ENCODE measurements at regions not wholly inside any gene's neighbourhood (a gene's known extent, or its start where the extent isn't known, plus 50 kb on each side); places are given as distances from the start of the nearest gene placed in this dataset.

- no peak for TF ChIP-seq CTCF (conservative IDR thresholded peaks at IDR 0.05; ENCODE audit: low read depth, low read length)
- H3K79me2 ChIP-seq (ENCODE audit: insufficient read depth, low read depth) = no peaks in the 10 kb centered on the region
- H3K27me3 ChIP-seq (ENCODE audit: insufficient read depth, low read depth) = no peaks in the 10 kb centered on the region
Observed at GRCh38 chr3:24780991-24781390, 286.3 kb upstream of the THRB start.

GRCh38 chr3:24781454-24781853 is 286.8 kb upstream of the THRB start:
- Histone ChIP-seq H3K4me2 (no peak overlapping the region), H2AFZ (ENCODE audit: low read depth) (no peak overlapping the region), H3K9ac (no peak overlapping the region), H3K4me1 (ENCODE audit: low read depth, poor library complexity, severe bottlenecking) (no peaks in the 10 kb centered on the region), H3K27ac (no peak overlapping the region), H3K4me3 (IDR thresholded peaks at IDR 0.05; ENCODE audit: insufficient read depth, low read depth, low read length) (no peak overlapping the region), H4K20me1 (ENCODE audit: insufficient read depth) (no peaks in the 10 kb centered on the region), H3K36me3 (ENCODE audit: insufficient read depth) (no peaks in the 10 kb centered on the region), H3K27me3 (ENCODE audit: insufficient read depth, low read depth) (no peaks in the 10 kb centered on the region), H3K79me2 (ENCODE audit: insufficient read depth, low read depth) (no peaks in the 10 kb centered on the region)
- TF ChIP-seq CTCF (conservative IDR thresholded peaks at IDR 0.05; ENCODE audit: low read depth, low read length) = no peak

More at GRCh38 chr3:24780991-24781390, 286.3 kb upstream of the THRB start:
- no peak overlapping the region for H3K4me2 ChIP-seq
- H3K4me1 ChIP-seq (ENCODE audit: low read depth, poor library complexity, severe bottlenecking) = no peaks in the 10 kb centered on the region
- no peaks in the 10 kb centered on the region for H4K20me1 ChIP-seq (ENCODE audit: insufficient read depth)
- H3K27ac ChIP-seq = no peak overlapping the region
- H2AFZ ChIP-seq (ENCODE audit: low read depth) = no peak overlapping the region
- no peak overlapping the region for H3K4me3 ChIP-seq (IDR thresholded peaks at IDR 0.05; ENCODE audit: insufficient read depth, low read depth, low read length)
- H3K9ac ChIP-seq = no peak overlapping the region
- H3K36me3 ChIP-seq (ENCODE audit: insufficient read depth) = no peaks in the 10 kb centered on the region

GRCh38 chr3:24793896-24794295 is 299.2 kb upstream of the THRB start:
- TF ChIP-seq CTCF (conservative IDR thresholded peaks at IDR 0.05; ENCODE audit: low read depth, low read length) = no peak
- Histone ChIP-seq H3K4me1 (ENCODE audit: low read depth, poor library complexity, severe bottlenecking) (no peaks in the 10 kb centered on the region), H3K27me3 (ENCODE audit: insufficient read depth, low read depth) (no peaks in the 10 kb centered on the region), H2AFZ (ENCODE audit: low read depth) (no peak overlapping the region), H3K4me3 (IDR thresholded peaks at IDR 0.05; ENCODE audit: insufficient read depth, low read depth, low read length) (no peak overlapping the region), H3K27ac (no peak overlapping the region), H3K9ac (no peak overlapping the region), H4K20me1 (ENCODE audit: insufficient read depth) (no peaks in the 10 kb centered on the region), H3K79me2 (ENCODE audit: insufficient read depth, low read depth) (no peaks in the 10 kb centered on the region), H3K36me3 (ENCODE audit: insufficient read depth) (no peaks in the 10 kb centered on the region), H3K4me2 (no peak overlapping the region)

GRCh38 chr3:24802614-24803013 is 308.0 kb upstream of the THRB start:
- no peaks in the 10 kb centered on the region for H3K36me3 ChIP-seq (ENCODE audit: insufficient read depth)
- no peak overlapping the region for H3K27ac ChIP-seq
- peaks cover 7% of the 10 kb centered on the region for H3K4me1 ChIP-seq (ENCODE audit: low read depth, poor library complexity, severe bottlenecking)
- no peak overlapping the region for H3K4me2 ChIP-seq
- no peaks in the 10 kb centered on the region for H4K20me1 ChIP-seq (ENCODE audit: insufficient read depth)
- no peak for TF ChIP-seq CTCF (conservative IDR thresholded peaks at IDR 0.05; ENCODE audit: low read depth, low read length)
- no peaks in the 10 kb centered on the region for H3K79me2 ChIP-seq (ENCODE audit: insufficient read depth, low read depth)
- no peaks in the 10 kb centered on the region for H3K27me3 ChIP-seq (ENCODE audit: insufficient read depth, low read depth)
- H2AFZ ChIP-seq (ENCODE audit: low read depth) = no peak overlapping the region
- H3K4me3 ChIP-seq (IDR thresholded peaks at IDR 0.05; ENCODE audit: insufficient read depth, low read depth, low read length) = no peak overlapping the region
- no peak overlapping the region for H3K9ac ChIP-seq

Measured in KMS-11 (cell line).